GM23338 (cell line): ENCODE measurements at regions not wholly inside any gene's neighbourhood (a gene's known extent, or its start where the extent isn't known, plus 50 kb on each side); places are given as distances from the start of the nearest gene placed in this dataset.

Source experiments
- ATAC-seq: fragments of 200-7000 bp; cut with Tn5 transposase; 3 replicates; pipeline ENCODE4 v1.9.1; 2020
- DNase-seq: peaks from one replicate; pipeline ENCODE4 v3.0.0-alpha.2; 2015; ENCODE audit warnings: low spot score
- H2AFZ ChIP-seq: fragments of 200-600 bp; sonication (generic); 2 replicates; pipeline ENCODE4 v1.8.0; 2016; ENCODE audit warnings: antibody characterized with exemption, mild to moderate bottlenecking, moderate library complexity
- H3F3A ChIP-seq: fragments of 200-600 bp; sonication (generic); replicated peaks from 2 replicates; pipeline ENCODE4 v1.8.0; 2017; ENCODE audit warnings: antibody characterized with exemption, mixed run types, low read depth
- H3K27ac ChIP-seq: fragments of 200-600 bp; sonication (generic); 2 replicates; pipeline ENCODE4 v1.6.1; 2016; ENCODE audit warnings: low read depth
- H3K27me3 ChIP-seq: fragments of 200-600 bp; sonication (generic); 2 replicates; pipeline ENCODE4 v1.8.0; 2016; ENCODE audit warnings: mild to moderate bottlenecking, mixed run types, moderate library complexity; ENCODE audit not compliant: insufficient read depth
- H3K36me3 ChIP-seq: fragments of 200-600 bp; sonication (generic); 2 replicates; pipeline ENCODE4 v1.8.0; 2016; ENCODE audit warnings: mild to moderate bottlenecking; ENCODE audit not compliant: insufficient read depth
- H3K4me1 ChIP-seq: fragments of 200-600 bp; sonication (generic); 2 replicates; pipeline ENCODE4 v1.8.0; 2016; ENCODE audit warnings: mild to moderate bottlenecking, moderate library complexity; ENCODE audit not compliant: insufficient read depth
- H3K4me2 ChIP-seq: fragments of 200-600 bp; sonication (generic); 2 replicates; pipeline ENCODE4 v1.7.1; 2017; ENCODE audit warnings: mixed run types
- H3K4me3 ChIP-seq: fragments of 200-600 bp; sonication (generic); 2 replicates; pipeline ENCODE4 v1.6.1; 2016; ENCODE audit warnings: mixed run types
- H3K79me2 ChIP-seq: fragments of 200-600 bp; sonication (generic); replicated peaks from 2 replicates; pipeline ENCODE4 v1.8.0; 2017; ENCODE audit warnings: mild to moderate bottlenecking; ENCODE audit not compliant: insufficient read depth
- H3K9me2 ChIP-seq: fragments of 200-600 bp; sonication (generic); 2 replicates; pipeline ENCODE4 v1.8.0; 2017; ENCODE audit not compliant: insufficient read depth
- H4K20me1 ChIP-seq: fragments of 200-600 bp; sonication (generic); replicated peaks from 2 replicates; pipeline ENCODE4 v1.8.0; 2017; ENCODE audit warnings: mild to moderate bottlenecking; ENCODE audit not compliant: insufficient read depth
- H3K27ac Mint-ChIP-seq: 2 replicates; pipeline ENCODE4 v1.8.0; 2020; ENCODE audit warnings: inconsistent platforms, mild to moderate bottlenecking, moderate library complexity, mixed read lengths
- H3K27me3 Mint-ChIP-seq: 3 replicates; pipeline ENCODE4 v1.8.0; 2022; ENCODE audit warnings: low read depth, mild to moderate bottlenecking, moderate library complexity, mixed read lengths, inconsistent platforms; ENCODE audit not compliant: insufficient read depth, poor library complexity
- H3K36me3 Mint-ChIP-seq: 3 replicates; pipeline ENCODE4 v1.8.0; 2021; ENCODE audit warnings: low read depth, mild to moderate bottlenecking, inconsistent platforms, moderate library complexity, mixed read lengths
- H3K4me1 Mint-ChIP-seq: 3 replicates; pipeline ENCODE4 v1.8.0; 2020; ENCODE audit warnings: mild to moderate bottlenecking, inconsistent platforms, mixed read lengths
- H3K4me3 Mint-ChIP-seq: 3 replicates; pipeline ENCODE4 v1.8.0; 2021; ENCODE audit warnings: moderate library complexity, mild to moderate bottlenecking, inconsistent platforms, mixed read lengths
- H3K9me3 Mint-ChIP-seq: 3 replicates; pipeline ENCODE4 v1.8.0; 2020; ENCODE audit warnings: moderate library complexity, mild to moderate bottlenecking, inconsistent platforms, mixed read lengths
- CREB1 ChIP-seq: fragments of 250-450 bp; sonication (Bioruptor Pico); IDR thresholded peaks from 2 replicates; pipeline ENCODE4 v1.5.0; 2020; ENCODE audit warnings: low read depth, mild to moderate bottlenecking, moderate library complexity
- CTCF ChIP-seq, 2 experiments: fragments of 200-600 bp in 1 of 2; sonication (generic) in 1 of 2; conservative IDR thresholded peaks; 2 replicates each; pipeline versions ENCODE4 v1.5.1 to v1.6.1; 2016 to 2017; ENCODE audit warnings: antibody characterized with exemption in 2 of 2, low read depth in 2 of 2, mild to moderate bottlenecking in 2 of 2, moderate library complexity in 1 of 2
- ETS1 ChIP-seq: IDR thresholded peaks from 2 replicates; pipeline ENCODE4 v1.6.1; 2016; ENCODE audit warnings: antibody characterized with exemption
- EZH2 ChIP-seq: fragments of 200-600 bp; sonication (generic); IDR thresholded peaks from one replicate; pipeline ENCODE4 v1.8.0; 2017; ENCODE audit warnings: antibody characterized with exemption, mild to moderate bottlenecking, low read depth; ENCODE audit not compliant: unreplicated experiment
- EZH2phosphoT487 ChIP-seq: fragments of 200-600 bp; sonication (generic); IDR thresholded peaks from one replicate; pipeline ENCODE4 v1.8.1; 2018; ENCODE audit warnings: antibody characterized with exemption; ENCODE audit not compliant: unreplicated experiment
- JUNB ChIP-seq: IDR thresholded peaks from one replicate; pipeline ENCODE4 v1.6.1; 2016; ENCODE audit warnings: antibody characterized with exemption; ENCODE audit not compliant: unreplicated experiment
- NANOG ChIP-seq: IDR thresholded peaks from 2 replicates; pipeline ENCODE4 v1.6.1; 2016; ENCODE audit warnings: antibody characterized with exemption, borderline replicate concordance
- POLR2AphosphoS5 ChIP-seq: IDR thresholded peaks from 2 replicates; pipeline ENCODE4 v1.6.1; 2016; ENCODE audit warnings: antibody characterized with exemption, low read depth
- REST ChIP-seq: IDR thresholded peaks from one replicate; pipeline ENCODE4 v1.6.1; 2018; ENCODE audit warnings: antibody characterized with exemption; ENCODE audit not compliant: unreplicated experiment
- STAT1 ChIP-seq: IDR thresholded peaks from one replicate; pipeline ENCODE4 v1.6.1; 2016; ENCODE audit warnings: antibody characterized with exemption; ENCODE audit not compliant: unreplicated experiment
- ZNF114 ChIP-seq: fragments of 250-450 bp; sonication (Bioruptor Pico); IDR thresholded peaks from 2 replicates; pipeline ENCODE4 v1.5.0; 2020; ENCODE audit warnings: mild to moderate bottlenecking, moderate library complexity
- ZNF331 ChIP-seq: fragments of 250-450 bp; sonication (Bioruptor Pico); IDR thresholded peaks from 2 replicates; pipeline ENCODE4 v1.5.0; 2020; ENCODE audit warnings: low read depth, mild to moderate bottlenecking, moderate library complexity
- ZNF462 ChIP-seq: fragments of 250-450 bp; sonication (Bioruptor Pico); IDR thresholded peaks from 2 replicates; pipeline ENCODE4 v1.5.0; 2020; ENCODE audit warnings: mild to moderate bottlenecking, moderate library complexity

GRCh38 chr12:131311764-131312163 is 358.1 kb downstream of the ADGRD1 start:
- H2AFZ ChIP-seq: no peak overlapping the region
- ATAC-seq (peak; percentile 48), DNase-seq (peak; percentile 19)
- H3K4me2 ChIP-seq: no peak overlapping the region; the same call in 1 of the 2 replicates
- no peak overlapping the region for H3K27ac Mint-ChIP-seq
- peaks cover 5% of the 10 kb centered on the region for H3K27me3 Mint-ChIP-seq
- no peaks in the 10 kb centered on the region for H4K20me1 ChIP-seq
- H3K79me2 ChIP-seq: no peaks in the 10 kb centered on the region
- peaks cover 5% of the 10 kb centered on the region for H3K4me1 ChIP-seq
- H3K27ac ChIP-seq: no peak overlapping the region
- no peaks in the 10 kb centered on the region for H3K9me2 ChIP-seq
- peaks cover 13% of the 10 kb centered on the region for H3K4me1 Mint-ChIP-seq
- no peak overlapping the region for H3K4me3 Mint-ChIP-seq
- no peaks in the 10 kb centered on the region; the same call in 1 of the 2 replicates for H3K36me3 ChIP-seq
- peaks cover 6% of the 10 kb centered on the region; the same call in 1 of the 3 replicates for H3K36me3 Mint-ChIP-seq
- H3K4me3 ChIP-seq: no peak overlapping the region
- H3F3A ChIP-seq: no peaks in the 10 kb centered on the region
- H3K9me3 Mint-ChIP-seq: peaks cover 25% of the 10 kb centered on the region
- H3K27me3 ChIP-seq: no peaks in the 10 kb centered on the region
- TF ChIP-seq CREB1 (CRISPR knock-in tag) (no peak), ZNF114 (CRISPR knock-in tag) (no peak), REST (no peak), NANOG (no peak), STAT1 (no peak), ZNF462 (CRISPR knock-in tag) (no peak), EZH2phosphoT487 (no peak), POLR2AphosphoS5 (no peak), ZNF331 (CRISPR knock-in tag) (no peak), ETS1 (no peak), CTCF (conservative IDR thresholded peaks at IDR 0.05; ENCODE audit: low read depth in 2 of 2) (no peak), EZH2 (no peak), JUNB (no peak)
